Tibial artery (tissue), 4 donors: ENCODE measurements at regions not wholly inside any gene's neighbourhood (a gene's known extent, or its start where the extent isn't known, plus 50 kb on each side); places are given as distances from the start of the nearest gene placed in this dataset.

Source experiments
- DNase-seq, 2 donors: peaks; one replicate each; pipeline ENCODE4 v3.0.0-alpha.2; 2019
- H3K27ac ChIP-seq, 2 donors: fragments of 200-600 bp; sonication (generic) in 1 of 2; 1 replicate in 1 of 2; 2 replicates in 1 of 2; pipeline ENCODE4 v1.5.1; 2018 to 2019; ENCODE audit warnings: mild to moderate bottlenecking in 1 of 2
- H3K27me3 ChIP-seq, 2 donors: fragments of 200-600 bp; sonication (generic) in 1 of 2; one replicate each; pipeline versions ENCODE4 v1.5.1 to v1.6.0; 2016 to 2019
- H3K36me3 ChIP-seq, 3 donors: fragments of 200-600 bp; sonication (generic) in 2 of 3; one replicate each; pipeline ENCODE4 v1.5.1; 2016 to 2019; ENCODE audit warnings: mild to moderate bottlenecking in 2 of 3
- H3K4me1 ChIP-seq, 4 donors: fragments of 200-600 bp; sonication (generic) in 2 of 4; 1 replicate in 3 of 4; 2 replicates in 1 of 4; pipeline ENCODE4 v1.5.1; 2016 to 2019
- H3K4me3 ChIP-seq, 2 donors: fragments of 200-600 bp; sonication (generic) in 1 of 2; 1 replicate in 1 of 2; 2 replicates in 1 of 2; pipeline ENCODE4 v1.5.1; 2018 to 2019; ENCODE audit warnings: mild to moderate bottlenecking in 2 of 2
- H3K9me3 ChIP-seq, 3 donors: fragments of 200-600 bp; sonication (generic) in 1 of 3; one replicate each; pipeline ENCODE4 v1.5.1; 2016 to 2019
- intact Hi-C: fragments of 100-400 bp; cut with DNase I; formaldehyde crosslinking; loops from one replicate; pipeline ENCODE4 v1.15.0; 2023; ENCODE audit warnings: low total_unique reads
- TF ChIP-seq, protein P1 (sequence below), 2 experiments: fragments of 200-600 bp in 1 of 2; fragments of 450-650 bp in 1 of 2; IDR thresholded peaks; one replicate each; pipeline ENCODE4 v1.5.1; 2017 to 2019; ENCODE audit warnings: antibody characterized with exemption in 2 of 2, mild to moderate bottlenecking in 1 of 2, moderate library complexity in 1 of 2

DNA sequence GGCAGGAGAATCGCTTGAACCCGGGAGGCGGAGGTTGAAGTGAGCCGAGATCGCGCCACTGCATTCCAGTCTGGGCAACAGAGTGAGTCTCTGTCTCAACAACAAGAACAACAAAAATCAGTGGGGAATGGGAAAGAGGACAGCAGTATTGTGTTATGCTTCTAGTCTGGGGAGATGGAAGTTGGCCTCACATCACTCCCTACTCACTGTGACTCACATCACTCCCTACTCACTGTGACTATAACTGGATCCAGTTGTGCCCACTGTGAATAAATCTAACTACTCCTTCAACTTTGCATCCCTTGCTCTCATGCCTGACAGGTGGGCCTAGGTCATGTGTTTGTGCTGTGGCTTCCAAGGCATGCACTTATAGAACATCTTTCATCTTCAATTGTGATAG, 285.4 kb upstream of the USP24 start:
- H3K9me3 ChIP-seq: no peaks in the 10 kb centered on the region
- no peak overlapping the region for H3K4me3 ChIP-seq
- DNase-seq: no peak
- TF ChIP-seq, protein P1, sequence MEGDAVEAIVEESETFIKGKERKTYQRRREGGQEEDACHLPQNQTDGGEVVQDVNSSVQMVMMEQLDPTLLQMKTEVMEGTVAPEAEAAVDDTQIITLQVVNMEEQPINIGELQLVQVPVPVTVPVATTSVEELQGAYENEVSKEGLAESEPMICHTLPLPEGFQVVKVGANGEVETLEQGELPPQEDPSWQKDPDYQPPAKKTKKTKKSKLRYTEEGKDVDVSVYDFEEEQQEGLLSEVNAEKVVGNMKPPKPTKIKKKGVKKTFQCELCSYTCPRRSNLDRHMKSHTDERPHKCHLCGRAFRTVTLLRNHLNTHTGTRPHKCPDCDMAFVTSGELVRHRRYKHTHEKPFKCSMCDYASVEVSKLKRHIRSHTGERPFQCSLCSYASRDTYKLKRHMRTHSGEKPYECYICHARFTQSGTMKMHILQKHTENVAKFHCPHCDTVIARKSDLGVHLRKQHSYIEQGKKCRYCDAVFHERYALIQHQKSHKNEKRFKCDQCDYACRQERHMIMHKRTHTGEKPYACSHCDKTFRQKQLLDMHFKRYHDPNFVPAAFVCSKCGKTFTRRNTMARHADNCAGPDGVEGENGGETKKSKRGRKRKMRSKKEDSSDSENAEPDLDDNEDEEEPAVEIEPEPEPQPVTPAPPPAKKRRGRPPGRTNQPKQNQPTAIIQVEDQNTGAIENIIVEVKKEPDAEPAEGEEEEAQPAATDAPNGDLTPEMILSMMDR (IDR thresholded peaks at IDR 0.05): no peak
- H3K36me3 ChIP-seq: no peaks in the 10 kb centered on the region
- intact Hi-C loops: no loop called here
- no peaks in the 10 kb centered on the region for H3K27me3 ChIP-seq
- H3K27ac ChIP-seq: no peak overlapping the region
- H3K4me1 ChIP-seq: peaks cover 0 to 22% (median 4%) of the 10 kb centered on the region in 4 donors

DNA sequence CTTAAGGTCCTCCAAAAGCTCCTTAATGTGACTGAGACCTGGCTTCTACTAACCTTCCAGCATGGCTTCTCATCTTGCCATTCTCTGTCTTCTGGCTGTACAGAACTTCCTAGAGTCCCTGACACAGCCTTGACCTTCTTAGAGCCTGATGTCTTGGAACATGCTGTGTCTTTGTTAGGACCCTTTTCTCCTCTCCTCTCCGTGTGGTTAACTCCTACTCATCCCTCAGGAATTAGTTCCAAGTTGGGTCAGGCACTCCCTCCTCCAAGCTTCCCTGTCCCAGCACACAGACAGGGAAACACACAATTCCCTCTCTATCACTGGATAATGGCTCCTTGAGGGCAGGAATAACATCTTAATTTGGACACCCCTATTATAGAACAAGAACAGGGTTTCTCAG, 275.4 kb upstream of the USP24 start:
- Histone ChIP-seq H3K27me3 (no peaks in the 10 kb centered on the region), H3K4me3 (no peak overlapping the region), H3K36me3 (no peaks in the 10 kb centered on the region), H3K9me3 (no peaks in the 10 kb centered on the region), H3K27ac (no peak overlapping the region), H3K4me1 (no peaks in the 10 kb centered on the region)
- intact Hi-C loops: no loop called here
- TF ChIP-seq, protein P1 (IDR thresholded peaks at IDR 0.05): no peak
- no peak for DNase-seq

DNA sequence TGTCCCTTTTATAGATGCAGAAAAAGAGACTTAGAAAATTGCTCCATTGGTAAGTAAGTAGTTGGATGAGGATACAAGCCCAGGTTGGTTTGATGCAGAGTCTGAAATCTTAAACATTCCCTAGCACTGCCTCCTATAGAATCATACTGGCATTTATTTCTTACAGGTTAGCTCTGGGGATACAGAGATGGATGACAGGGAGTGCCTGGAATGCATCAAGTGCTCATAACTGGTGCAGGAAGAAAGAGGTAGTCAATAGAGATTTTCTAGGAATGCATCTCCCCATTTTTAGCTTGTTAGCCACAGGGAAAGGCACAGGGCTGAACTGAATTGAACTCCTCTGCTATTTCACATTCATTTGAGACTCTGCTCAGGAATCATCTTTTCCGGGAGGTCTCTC, 269.0 kb upstream of the USP24 start:
- H3K27ac ChIP-seq: no peak overlapping the region
- peaks cover 0 to 12% (median 0%) of the 10 kb centered on the region in 4 donors for H3K4me1 ChIP-seq
- H3K27me3 ChIP-seq: no peaks in the 10 kb centered on the region
- no peak overlapping the region for H3K4me3 ChIP-seq
- TF ChIP-seq, protein P1 (IDR thresholded peaks at IDR 0.05): no peak
- H3K9me3 ChIP-seq: no peaks in the 10 kb centered on the region
- no peak for DNase-seq
- intact Hi-C loops: no loop called here
- H3K36me3 ChIP-seq: no peaks in the 10 kb centered on the region

DNA sequence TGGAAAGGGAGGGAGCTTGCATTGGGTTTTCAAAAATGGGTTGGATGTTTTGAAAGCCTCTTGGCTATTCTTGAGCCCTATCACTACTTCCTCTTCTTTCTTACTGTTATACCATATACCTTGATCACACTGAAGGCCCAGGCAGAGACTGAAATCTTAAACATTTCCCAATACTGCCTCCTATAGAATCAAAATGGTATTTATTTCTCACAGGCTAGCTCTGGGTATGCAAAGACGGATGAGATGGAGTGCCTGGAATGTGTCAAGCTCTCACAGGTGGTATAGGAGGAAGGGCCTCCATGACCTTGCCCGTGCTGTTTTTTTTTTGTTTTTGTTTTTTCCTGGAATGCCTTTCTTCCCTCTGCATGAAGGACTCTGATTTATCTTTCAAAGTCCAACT, 268.4 kb upstream of the USP24 start:
- Histone ChIP-seq H3K4me3 (no peak overlapping the region), H3K36me3 (no peaks in the 10 kb centered on the region), H3K27me3 (no peaks in the 10 kb centered on the region), H3K9me3 (no peaks in the 10 kb centered on the region), H3K27ac (no peak overlapping the region), H3K4me1 (peaks cover 0 to 12% (median 0%) of the 10 kb centered on the region in 4 donors)
- DNase-seq: no peak
- TF ChIP-seq, protein P1 (IDR thresholded peaks at IDR 0.05): no peak
- intact Hi-C loops: no loop called here

DNA sequence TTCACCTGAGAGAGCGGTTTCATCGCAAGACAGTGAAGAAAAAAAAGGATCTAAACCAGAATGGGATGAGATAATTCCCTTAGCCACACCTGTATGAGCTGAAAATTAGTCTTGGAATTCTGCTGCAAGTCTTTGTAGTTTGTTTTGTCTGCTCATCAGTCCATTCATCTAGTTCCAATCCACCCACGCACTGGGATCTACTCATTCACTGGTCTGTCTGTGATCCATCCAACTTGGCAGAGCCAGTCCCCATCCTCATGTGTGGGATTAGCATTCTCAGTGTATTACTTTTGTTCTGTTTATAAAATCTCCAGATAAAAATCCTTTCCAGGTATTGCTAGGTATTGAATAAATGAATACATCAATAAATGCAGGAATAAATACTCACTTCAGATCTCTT, 266.5 kb upstream of the USP24 start:
- no peak overlapping the region for H3K27ac ChIP-seq
- TF ChIP-seq, protein P1 (IDR thresholded peaks at IDR 0.05): no peak
- DNase-seq: no peak
- peaks cover 0 to 12% (median 0%) of the 10 kb centered on the region in 4 donors for H3K4me1 ChIP-seq
- H3K27me3 ChIP-seq: no peaks in the 10 kb centered on the region
- intact Hi-C loops: no loop called here
- H3K36me3 ChIP-seq: no peaks in the 10 kb centered on the region
- no peaks in the 10 kb centered on the region for H3K9me3 ChIP-seq
- no peak overlapping the region for H3K4me3 ChIP-seq
